Stimulated activated CD8-positive, alpha-beta memory T cell treated with anti-CD3 and anti-CD28 coated beads, Interleukin-12 subunit alpha, Interleukin-12 subunit beta, amount 100 ng/mL, for 24 hours (primary cell): ENCODE measurements at regions not wholly inside any gene's neighbourhood (a gene's known extent, or its start where the extent isn't known, plus 50 kb on each side); places are given as distances from the start of the nearest gene placed in this dataset.
"Not testable (repeated sequence)": the region's sequence is repeated elsewhere in the genome, so short reads cannot be mapped to it uniquely, and the experiment has no call there.

Experiments used
- DNase-seq: peaks from one replicate; pipeline ENCODE4 v3.0.0-alpha.2; 2020; ENCODE audit errors: extremely low read depth

- no peak for DNase-seq
These were observed 166.9 kb downstream of the MYCN start for GRCh38 chr2:16107246-16107645.

- DNase-seq = no peak
These were observed 166.3 kb downstream of the MYCN start for GRCh38 chr2:16106619-16107018.

- no peak for DNase-seq
These were observed 165.4 kb downstream of the MYCN start for GRCh38 chr2:16105669-16106281.

GRCh38 chr2:16104949-16105668 is 164.8 kb downstream of the MYCN start:
- DNase-seq = no peak

GRCh38 chr2:16104315-16104948 is 164.1 kb downstream of the MYCN start:
- DNase-seq = no peak

- DNase-seq = no peak
These were observed 163.4 kb downstream of the MYCN start for GRCh38 chr2:16103614-16104314.

- no peak for DNase-seq
These were observed 162.6 kb downstream of the MYCN start for GRCh38 chr2:16102976-16103380.

GRCh38 chr2:16102358-16102975 is 162.1 kb downstream of the MYCN start:
- DNase-seq = no peak

GRCh38 chr2:16101196-16101595 is 160.8 kb downstream of the MYCN start:
- no peak for DNase-seq

GRCh38 chr2:16100006-16100405 is 159.7 kb downstream of the MYCN start:
- DNase-seq = no peak

GRCh38 chr2:16099326-16099725 is 159.0 kb downstream of the MYCN start:
- no peak for DNase-seq

GRCh38 chr2:16096962-16097361 is 156.6 kb downstream of the MYCN start:
- DNase-seq = no peak

- not testable (repeated sequence) for DNase-seq
These were observed 155.1 kb downstream of the MYCN start for GRCh38 chr2:16095483-16095882.

- no peak for DNase-seq
These were observed 154.5 kb downstream of the MYCN start for GRCh38 chr2:16094811-16095210.

- DNase-seq = no peak
These were observed 153.5 kb downstream of the MYCN start for GRCh38 chr2:16093639-16094529.

GRCh38 chr2:16092861-16093638 is 152.7 kb downstream of the MYCN start:
- no peak for DNase-seq

- no peak for DNase-seq
These were observed 151.4 kb downstream of the MYCN start for GRCh38 chr2:16091576-16092282.

- no peak for DNase-seq
These were observed 150.6 kb downstream of the MYCN start for GRCh38 chr2:16090650-16091575.
